Smooth muscle cell (in vitro differentiated cells): ENCODE measurements at regions not wholly inside any gene's neighbourhood (a gene's known extent, or its start where the extent isn't known, plus 50 kb on each side); places are given as distances from the start of the nearest gene placed in this dataset.
"Not testable (repeated sequence)": the region's sequence is repeated elsewhere in the genome, so short reads cannot be mapped to it uniquely, and the experiment has no call there.

Source experiments
- DNase-seq: peaks from one replicate; lab custom pipeline; 2025; ENCODE audit not compliant: unreplicated experiment; lab: John Stamatoyannopoulos, UW
- H2AFZ ChIP-seq: fragments of 200-600 bp; sonication (generic); 2 replicates; pipeline ENCODE4 v1.6.0; 2016; ENCODE audit warnings: antibody characterized with exemption, low read depth, mild to moderate bottlenecking
- H3F3A ChIP-seq: fragments of 200-600 bp; sonication (generic); 2 replicates; pipeline ENCODE4 v1.6.0; 2017; ENCODE audit warnings: antibody characterized with exemption, low read depth
- H3K27ac ChIP-seq: fragments of 200-600 bp; sonication (generic); 2 replicates; pipeline ENCODE4 v1.5.1; 2016; ENCODE audit warnings: low read depth, mild to moderate bottlenecking
- H3K27me3 ChIP-seq: fragments of 200-600 bp; sonication (generic); 2 replicates; pipeline ENCODE4 v1.6.1; 2016; ENCODE audit warnings: low read depth, mild to moderate bottlenecking
- H3K36me3 ChIP-seq: fragments of 200-600 bp; sonication (generic); 2 replicates; pipeline ENCODE4 v1.5.1; 2016; ENCODE audit warnings: low read depth
- H3K4me1 ChIP-seq: fragments of 200-600 bp; sonication (generic); 2 replicates; pipeline ENCODE4 v1.5.1; 2016; ENCODE audit warnings: low read depth
- H3K4me2 ChIP-seq: fragments of 200-600 bp; sonication (generic); 2 replicates; pipeline ENCODE4 v1.6.0; 2016; ENCODE audit warnings: mild to moderate bottlenecking
- H3K4me3 ChIP-seq: fragments of 200-600 bp; sonication (generic); 2 replicates; pipeline ENCODE4 v1.5.1; 2016; ENCODE audit warnings: mild to moderate bottlenecking
- H3K79me2 ChIP-seq: fragments of 200-600 bp; sonication (generic); 2 replicates; pipeline ENCODE4 v1.6.0; 2016; ENCODE audit warnings: low read depth, mild to moderate bottlenecking
- H3K9ac ChIP-seq: fragments of 200-600 bp; sonication (generic); 2 replicates; pipeline ENCODE4 v1.6.0; 2016; ENCODE audit warnings: low read depth
- H3K9me3 ChIP-seq: fragments of 200-600 bp; sonication (generic); replicated peaks from 2 replicates; pipeline ENCODE4 v1.5.1; 2016; ENCODE audit warnings: low read depth
- H4K20me1 ChIP-seq: fragments of 200-600 bp; sonication (generic); 2 replicates; pipeline ENCODE4 v1.6.0; 2016; ENCODE audit warnings: low read depth
- CTCF ChIP-seq: fragments of 200-600 bp; sonication (generic); IDR thresholded peaks from 2 replicates; pipeline ENCODE4 v1.5.1; 2017; ENCODE audit warnings: borderline replicate concordance, mild to moderate bottlenecking, antibody characterized with exemption; ENCODE audit not compliant: insufficient read depth, poor library complexity, severe bottlenecking
- WGBS: methylation state at CpG from one replicate; pipeline ENCODE4 v1.1.7; 2016; ENCODE audit warnings: low lambda C conversion rate; 5-methylcytosine and 5-hydroxymethylcytosine counted together

GRCh38 chr4:112083587-112084347, 61.5 kb upstream of the FAM241A start:
- Histone ChIP-seq H3K4me1 (peaks cover 7% of the 10 kb centered on the region), H3K4me3 (no peak overlapping the region), H3F3A (no peaks in the 10 kb centered on the region), H2AFZ (no peak overlapping the region), H3K79me2 (no peaks in the 10 kb centered on the region), H4K20me1 (no peaks in the 10 kb centered on the region), H3K27ac (peak overlapping the region; percentile 9), H3K9ac (no peak overlapping the region), H3K36me3 (no peaks in the 10 kb centered on the region), H3K9me3 (no peaks in the 10 kb centered on the region), H3K4me2 (no peak overlapping the region), H3K27me3 (no peaks in the 10 kb centered on the region)
- WGBS = 89% methylated on average over 3 of the region's 3 CpGs
- TF ChIP-seq CTCF = no peak
- no peak for DNase-seq

GRCh38 chr4:112085156-112086035, 59.9 kb upstream of the FAM241A start:
- Histone ChIP-seq H3K4me1 (peaks cover 7% of the 10 kb centered on the region), H3K9ac (no peak overlapping the region), H3F3A (no peaks in the 10 kb centered on the region), H3K27me3 (no peaks in the 10 kb centered on the region), H3K9me3 (no peaks in the 10 kb centered on the region), H3K79me2 (no peaks in the 10 kb centered on the region), H3K4me2 (no peak overlapping the region), H3K4me3 (no peak overlapping the region), H2AFZ (no peak overlapping the region), H3K36me3 (no peaks in the 10 kb centered on the region), H3K27ac (no peak overlapping the region), H4K20me1 (no peaks in the 10 kb centered on the region)
- no peak for DNase-seq
- WGBS = 89% methylated on average over 6 of the region's 6 CpGs
- TF ChIP-seq CTCF = no peak

GRCh38 chr4:112086036-112086434, 59.2 kb upstream of the FAM241A start:
- Histone ChIP-seq H3K9ac (no peak overlapping the region), H3K36me3 (no peaks in the 10 kb centered on the region), H4K20me1 (no peaks in the 10 kb centered on the region), H3K27ac (no peak overlapping the region), H3K27me3 (no peaks in the 10 kb centered on the region), H3K9me3 (no peaks in the 10 kb centered on the region), H3K4me2 (no peak overlapping the region), H3K79me2 (no peaks in the 10 kb centered on the region), H3K4me1 (peaks cover 2% of the 10 kb centered on the region), H2AFZ (no peak overlapping the region), H3K4me3 (no peak overlapping the region), H3F3A (no peaks in the 10 kb centered on the region)
- no peak for DNase-seq
- TF ChIP-seq CTCF = no peak

- not testable (repeated sequence) for H3K9ac ChIP-seq, H3F3A ChIP-seq, H3K27ac ChIP-seq, H3K27me3 ChIP-seq, H2AFZ ChIP-seq, H4K20me1 ChIP-seq, H3K79me2 ChIP-seq, H3K4me3 ChIP-seq, H3K36me3 ChIP-seq, H3K9me3 ChIP-seq, DNase-seq, H3K4me1 ChIP-seq, H3K4me2 ChIP-seq
- 78% methylated on average over 17 of the region's 17 CpGs for WGBS
Measured at GRCh38 chr4:112086661-112087060, 58.6 kb upstream of the FAM241A start.

GRCh38 chr4:112092330-112092729, 52.9 kb upstream of the FAM241A start:
- H3K9ac ChIP-seq, H3K79me2 ChIP-seq, H3K27ac ChIP-seq, DNase-seq, H3K4me2 ChIP-seq, H3K36me3 ChIP-seq, H3K4me3 ChIP-seq, H3F3A ChIP-seq, H3K4me1 ChIP-seq, H3K9me3 ChIP-seq, H4K20me1 ChIP-seq, H2AFZ ChIP-seq: not testable (repeated sequence)
- H3K27me3 ChIP-seq = peaks cover 11% of the 10 kb centered on the region
- 95% methylated on average over 2 of the region's 2 CpGs for WGBS
